Keratinocyte (primary cell): ENCODE measurements at regions not wholly inside any gene's neighbourhood (a gene's known extent, or its start where the extent isn't known, plus 50 kb on each side); places are given as distances from the start of the nearest gene placed in this dataset.

Experiments
- DNase-seq: peaks from one replicate; pipeline ENCODE4 v3.0.0-alpha.2; 2011; ENCODE audit warnings: low read depth, missing footprints, low spot score
- FAIRE-seq: peaks from 2 replicates; lab custom pipeline; 2011; peaks lifted over from hg19 to GRCh38; lab: Jason Lieb, UNC
- H2AFZ ChIP-seq: 2 replicates; pipeline ENCODE4 v1.6.0; 2012; ENCODE audit warnings: low read length, control low read depth, inconsistent platforms; ENCODE audit not compliant: control insufficient read depth
- H3K27ac ChIP-seq: 2 replicates; pipeline ENCODE4 v1.5.1; 2011; ENCODE audit warnings: low read length; ENCODE audit not compliant: control insufficient read depth, insufficient read depth
- H3K27me3 ChIP-seq: 3 replicates; pipeline ENCODE4 v1.6.0; 2011; ENCODE audit warnings: low read length; ENCODE audit not compliant: control insufficient read depth, insufficient read depth; ENCODE audit errors: extremely low read depth
- H3K36me3 ChIP-seq, 2 experiments: 2 replicates in 1 of 2; 3 replicates in 1 of 2; pipeline ENCODE4 v1.5.1; 2011; ENCODE audit warnings: low read length in 2 of 2, mild to moderate bottlenecking in 1 of 2; ENCODE audit not compliant: control insufficient read depth in 2 of 2, insufficient read depth in 2 of 2; ENCODE audit errors: extremely low read depth in 1 of 2
- H3K4me1 ChIP-seq: 3 replicates; pipeline ENCODE4 v1.5.1; 2011; ENCODE audit warnings: low read length; ENCODE audit not compliant: control insufficient read depth, insufficient read depth; ENCODE audit errors: extremely low read depth
- H3K4me2 ChIP-seq: 3 replicates; pipeline ENCODE4 v1.6.0; 2011; ENCODE audit warnings: low read depth, low read length; ENCODE audit not compliant: control insufficient read depth, insufficient read depth; ENCODE audit errors: extremely low read depth
- H3K4me3 ChIP-seq, 3 experiments: fragments of 200-600 bp in 1 of 3; sonication (generic) in 1 of 3; 2 replicates in 2 of 3; 3 replicates in 1 of 3; pipeline ENCODE4 v1.5.1; 2011 to 2016; ENCODE audit warnings: low read length in 3 of 3, mild to moderate bottlenecking in 3 of 3, control low read depth in 2 of 3, inconsistent platforms in 1 of 3, low read depth in 1 of 3, mixed read lengths in 1 of 3, mixed run types in 1 of 3, moderate library complexity in 1 of 3; ENCODE audit not compliant: control insufficient read depth in 2 of 3, insufficient read depth in 2 of 3; ENCODE audit errors: extremely low read depth in 1 of 3
- H3K79me2 ChIP-seq: 2 replicates; pipeline ENCODE4 v1.6.0; 2012; ENCODE audit warnings: low read length; ENCODE audit not compliant: control insufficient read depth, insufficient read depth
- H3K9ac ChIP-seq: 3 replicates; pipeline ENCODE4 v1.6.0; 2011; ENCODE audit warnings: low read length; ENCODE audit not compliant: control insufficient read depth, insufficient read depth; ENCODE audit errors: extremely low read depth
- H3K9me1 ChIP-seq: 3 replicates; pipeline ENCODE4 v1.6.0; 2011; ENCODE audit warnings: low read length; ENCODE audit not compliant: control insufficient read depth, insufficient read depth; ENCODE audit errors: extremely low read depth
- H3K9me3 ChIP-seq: 2 replicates; pipeline ENCODE4 v1.5.1; 2012; ENCODE audit warnings: low read depth, low read length; ENCODE audit not compliant: control insufficient read depth
- H4K20me1 ChIP-seq: 3 replicates; pipeline ENCODE4 v1.6.0; 2011; ENCODE audit warnings: low read length; ENCODE audit not compliant: control insufficient read depth, insufficient read depth; ENCODE audit errors: extremely low read depth
- CTCF ChIP-seq, 3 experiments: IDR thresholded peaks in 1 of 3; conservative IDR thresholded peaks in 1 of 3; optimal IDR thresholded peaks in 1 of 3; 2 replicates in 2 of 3; 3 replicates in 1 of 3; pipeline versions ENCODE3 to v1.5.1; 2011; ENCODE audit warnings: low read length in 3 of 3, mild to moderate bottlenecking in 3 of 3, moderate library complexity in 2 of 3, control low read depth in 1 of 3, inconsistent platforms in 1 of 3; ENCODE audit not compliant: insufficient read depth in 2 of 3; ENCODE audit errors: extremely low read depth in 1 of 3
- EZH2 ChIP-seq: IDR thresholded peaks from one replicate; pipeline ENCODE4 v1.6.1; 2012; ENCODE audit warnings: inconsistent platforms, mild to moderate bottlenecking, low read length, moderate library complexity
- dilution Hi-C: fragments of 300-500 bp; cut with MboI; formaldehyde crosslinking; loops from one replicate; pipeline ENCODE4 v1.7.0; 2020; ENCODE audit warnings: low sequenced_read_pairs; ENCODE audit not compliant: extremely low pct_ligation_motif_present

GRCh38 chr7:17600340-17600752 lies 301.9 kb downstream of the AHR start:
- Histone ChIP-seq H3K9me3 (no peaks in the 10 kb centered on the region), H3K79me2 (no peaks in the 10 kb centered on the region), H3K27ac (peak overlapping the region; percentile 96), H3K27me3 (no peaks in the 10 kb centered on the region), H3K9me1 (no peaks in the 10 kb centered on the region), H3K4me3 (peak overlapping the region in 2 of 3 experiments; percentile 41 to 46), H4K20me1 (no peaks in the 10 kb centered on the region), H3K4me1 (peaks cover 34% of the 10 kb centered on the region), H3K36me3 (no peaks in the 10 kb centered on the region), H3K9ac (peak overlapping the region; percentile 62), H2AFZ (peak overlapping the region; percentile 53), H3K4me2 (peak overlapping the region; percentile 89)
- DNase-seq (peak; percentile 76), FAIRE-seq (no peak)
- TF ChIP-seq CTCF (optimal IDR thresholded peaks at IDR 0.05 in 1 of 3, IDR thresholded peaks at IDR 0.05 in 1 of 3, conservative IDR thresholded peaks at IDR 0.05 in 1 of 3; ENCODE audit: extremely low read depth in 1 of 3, insufficient read depth in 2 of 3, low read length in 3 of 3) = no peak
- TF ChIP-seq EZH2 = no peak
- dilution Hi-C loops = no loop called here

GRCh38 chr7:17601921-17602320 lies 303.5 kb downstream of the AHR start:
- no peak for DNase-seq
- H3K4me3 ChIP-seq = no peak overlapping the region

More at GRCh38 chr7:17601921-17602320, 303.5 kb downstream of the AHR start:
- Histone ChIP-seq H3K9me1 (no peaks in the 10 kb centered on the region), H3K9ac (no peak overlapping the region), H4K20me1 (no peaks in the 10 kb centered on the region), H3K27ac (no peak overlapping the region), H3K79me2 (no peaks in the 10 kb centered on the region), H3K4me2 (no peak overlapping the region), H3K9me3 (no peaks in the 10 kb centered on the region), H3K27me3 (no peaks in the 10 kb centered on the region), H2AFZ (no peak overlapping the region), H3K4me1 (peaks cover 34% of the 10 kb centered on the region), H3K36me3 (no peaks in the 10 kb centered on the region)
- FAIRE-seq = peak; percentile 63
- TF ChIP-seq CTCF (optimal IDR thresholded peaks at IDR 0.05 in 1 of 3, IDR thresholded peaks at IDR 0.05 in 1 of 3, conservative IDR thresholded peaks at IDR 0.05 in 1 of 3; ENCODE audit: extremely low read depth in 1 of 3, insufficient read depth in 2 of 3, low read length in 3 of 3) = no peak
- dilution Hi-C loops = no loop called here
